ENCODE measurements at regions not wholly inside any gene's neighbourhood (a gene's known extent, or its start where the extent isn't known, plus 50 kb on each side); places are given as distances from the start of the nearest gene placed in this dataset.

- Histone ChIP-seq H3K79me2 (no peaks in the 10 kb centered on the region), H4K20me1 (ENCODE audit: insufficient read depth, poor library complexity, severe bottlenecking) (no peaks in the 10 kb centered on the region), H3K9me3 (ENCODE audit: low read depth) (no peaks in the 10 kb centered on the region), H2AFZ (no peak overlapping the region), H3K9me2 (replicated peaks; ENCODE audit: insufficient read depth) (no peaks in the 10 kb centered on the region), H3K27ac (no peak overlapping the region), H3K36me3 (replicated peaks; ENCODE audit: insufficient read depth, low read depth) (no peaks in the 10 kb centered on the region), H3K4me2 (no peak overlapping the region), H3K4me3 (no peak overlapping the region), H3K4me1 (ENCODE audit: insufficient read depth) (no peaks in the 10 kb centered on the region), H3K27me3 (no peaks in the 10 kb centered on the region)
- TF ChIP-seq CTCF (IDR thresholded peaks at IDR 0.05; ENCODE audit: poor library complexity) (no peak), EZH2 (IDR thresholded peaks at IDR 0.05; ENCODE audit: borderline replicate concordance) (no peak), EZH2phosphoT487 (IDR thresholded peaks at IDR 0.05; ENCODE audit: low read depth, severe bottlenecking, unreplicated experiment) (no peak)
- DNase-seq (ENCODE audit: low spot score), result no peak
These were observed 82.3 kb downstream of the CXXC4 start for GRCh38 chr4:104412344-104412743.

GRCh38 chr4:104411502-104411901 is 83.2 kb downstream of the CXXC4 start:
- WGBS (ENCODE audit: low lambda C conversion rate, missing lambda C conversion rate), result 98% methylated on average over 2 of the region's 2 CpGs
- H3K4me3 ChIP-seq, result no peak overlapping the region

GRCh38 chr4:104408878-104409277 is 85.8 kb downstream of the CXXC4 start:
- Histone ChIP-seq H3K4me3 (no peak overlapping the region), H3K4me2 (no peak overlapping the region), H4K20me1 (ENCODE audit: insufficient read depth, poor library complexity, severe bottlenecking) (no peaks in the 10 kb centered on the region), H3K4me1 (ENCODE audit: insufficient read depth) (no peaks in the 10 kb centered on the region), H3K9me2 (replicated peaks; ENCODE audit: insufficient read depth) (no peaks in the 10 kb centered on the region), H3K9me3 (ENCODE audit: low read depth) (no peaks in the 10 kb centered on the region), H3K36me3 (replicated peaks; ENCODE audit: insufficient read depth, low read depth) (no peaks in the 10 kb centered on the region), H3K27ac (no peak overlapping the region), H3K79me2 (no peaks in the 10 kb centered on the region), H3K27me3 (no peaks in the 10 kb centered on the region), H2AFZ (no peak overlapping the region)
- TF ChIP-seq EZH2phosphoT487 (IDR thresholded peaks at IDR 0.05; ENCODE audit: low read depth, severe bottlenecking, unreplicated experiment) (no peak), CTCF (IDR thresholded peaks at IDR 0.05; ENCODE audit: poor library complexity) (no peak), EZH2 (IDR thresholded peaks at IDR 0.05; ENCODE audit: borderline replicate concordance) (no peak)
- no peak for DNase-seq (ENCODE audit: low spot score)
- 41% methylated on average over 2 of the region's 2 CpGs for WGBS (ENCODE audit: low lambda C conversion rate, missing lambda C conversion rate)

More at GRCh38 chr4:104411502-104411901, 83.2 kb downstream of the CXXC4 start:
- TF ChIP-seq EZH2 (IDR thresholded peaks at IDR 0.05; ENCODE audit: borderline replicate concordance), result no peak
- TF ChIP-seq CTCF (IDR thresholded peaks at IDR 0.05; ENCODE audit: poor library complexity), result no peak
- TF ChIP-seq EZH2phosphoT487 (IDR thresholded peaks at IDR 0.05; ENCODE audit: low read depth, severe bottlenecking, unreplicated experiment), result no peak
- Histone ChIP-seq H3K79me2 (no peaks in the 10 kb centered on the region), H3K9me3 (ENCODE audit: low read depth) (no peaks in the 10 kb centered on the region), H3K27ac (no peak overlapping the region), H3K27me3 (no peaks in the 10 kb centered on the region), H2AFZ (no peak overlapping the region), H3K4me1 (ENCODE audit: insufficient read depth) (no peaks in the 10 kb centered on the region), H4K20me1 (ENCODE audit: insufficient read depth, poor library complexity, severe bottlenecking) (no peaks in the 10 kb centered on the region), H3K36me3 (replicated peaks; ENCODE audit: insufficient read depth, low read depth) (no peaks in the 10 kb centered on the region), H3K9me2 (replicated peaks; ENCODE audit: insufficient read depth) (no peaks in the 10 kb centered on the region), H3K4me2 (no peak overlapping the region)
- no peak for DNase-seq (ENCODE audit: low spot score)

GRCh38 chr4:104404361-104404760 is 90.3 kb downstream of the CXXC4 start:
- H3K36me3 ChIP-seq (replicated peaks; ENCODE audit: insufficient read depth, low read depth), result no peaks in the 10 kb centered on the region
- H4K20me1 ChIP-seq (ENCODE audit: insufficient read depth, poor library complexity, severe bottlenecking), result no peaks in the 10 kb centered on the region
- DNase-seq (ENCODE audit: low spot score), result no peak
- H3K9me3 ChIP-seq (ENCODE audit: low read depth), result no peaks in the 10 kb centered on the region
- no peaks in the 10 kb centered on the region for H3K79me2 ChIP-seq
- no peaks in the 10 kb centered on the region for H3K9me2 ChIP-seq (replicated peaks; ENCODE audit: insufficient read depth)
- H3K4me1 ChIP-seq (ENCODE audit: insufficient read depth), result no peaks in the 10 kb centered on the region
- no peak for TF ChIP-seq EZH2phosphoT487 (IDR thresholded peaks at IDR 0.05; ENCODE audit: low read depth, severe bottlenecking, unreplicated experiment)
- no peak for TF ChIP-seq CTCF (IDR thresholded peaks at IDR 0.05; ENCODE audit: poor library complexity)
- no peak for TF ChIP-seq EZH2 (IDR thresholded peaks at IDR 0.05; ENCODE audit: borderline replicate concordance)
- no peak overlapping the region for H3K27ac ChIP-seq
- no peaks in the 10 kb centered on the region for H3K27me3 ChIP-seq
- H2AFZ ChIP-seq, result no peak overlapping the region
- WGBS (ENCODE audit: low lambda C conversion rate, missing lambda C conversion rate), result 54% methylated on average over 6 of the region's 6 CpGs
- H3K4me2 ChIP-seq, result no peak overlapping the region
- H3K4me3 ChIP-seq, result no peak overlapping the region
